Astrocyte (in vitro differentiated cells and primary cell): ENCODE measurements at regions not wholly inside any gene's neighbourhood (a gene's known extent, or its start where the extent isn't known, plus 50 kb on each side); places are given as distances from the start of the nearest gene placed in this dataset.

Experiments
- EZH2 ChIP-seq: IDR thresholded peaks from 2 replicates; pipeline ENCODE4 v1.6.1; 2012; ENCODE audit warnings: mild to moderate bottlenecking, low read length, inconsistent platforms; ENCODE audit not compliant: insufficient read depth
- TF ChIP-seq, protein P1 (sequence below): IDR thresholded peaks from 2 replicates; pipeline ENCODE4 v1.5.1; 2011; ENCODE audit warnings: low read depth, mild to moderate bottlenecking, inconsistent platforms, low read length, moderate library complexity; ENCODE audit not compliant: insufficient read depth

DNA sequence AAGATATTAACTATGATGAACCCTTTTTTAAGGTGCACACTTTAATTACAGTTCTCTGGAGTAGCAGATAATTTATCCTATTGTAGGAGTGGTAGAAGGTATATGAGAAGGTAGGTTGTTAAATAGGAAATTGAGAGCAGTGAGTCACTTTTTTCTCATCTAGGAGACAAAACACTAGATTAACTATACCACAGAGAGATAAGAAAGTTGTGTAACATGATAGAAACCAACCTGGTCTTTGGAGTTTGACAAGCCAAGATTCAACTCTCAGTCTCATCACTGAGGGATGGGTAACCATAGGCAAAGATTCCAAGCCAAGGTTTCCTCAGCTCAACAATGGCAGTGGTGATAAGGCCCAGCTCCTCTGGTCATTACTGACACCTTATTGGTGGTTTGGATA lies 104.0 kb downstream of the MAD2L1 start:
- TF ChIP-seq, protein P1, sequence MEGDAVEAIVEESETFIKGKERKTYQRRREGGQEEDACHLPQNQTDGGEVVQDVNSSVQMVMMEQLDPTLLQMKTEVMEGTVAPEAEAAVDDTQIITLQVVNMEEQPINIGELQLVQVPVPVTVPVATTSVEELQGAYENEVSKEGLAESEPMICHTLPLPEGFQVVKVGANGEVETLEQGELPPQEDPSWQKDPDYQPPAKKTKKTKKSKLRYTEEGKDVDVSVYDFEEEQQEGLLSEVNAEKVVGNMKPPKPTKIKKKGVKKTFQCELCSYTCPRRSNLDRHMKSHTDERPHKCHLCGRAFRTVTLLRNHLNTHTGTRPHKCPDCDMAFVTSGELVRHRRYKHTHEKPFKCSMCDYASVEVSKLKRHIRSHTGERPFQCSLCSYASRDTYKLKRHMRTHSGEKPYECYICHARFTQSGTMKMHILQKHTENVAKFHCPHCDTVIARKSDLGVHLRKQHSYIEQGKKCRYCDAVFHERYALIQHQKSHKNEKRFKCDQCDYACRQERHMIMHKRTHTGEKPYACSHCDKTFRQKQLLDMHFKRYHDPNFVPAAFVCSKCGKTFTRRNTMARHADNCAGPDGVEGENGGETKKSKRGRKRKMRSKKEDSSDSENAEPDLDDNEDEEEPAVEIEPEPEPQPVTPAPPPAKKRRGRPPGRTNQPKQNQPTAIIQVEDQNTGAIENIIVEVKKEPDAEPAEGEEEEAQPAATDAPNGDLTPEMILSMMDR = no peak
- TF ChIP-seq EZH2 = no peak
